AG10803 (cell line): ENCODE measurements at regions not wholly inside any gene's neighbourhood (a gene's known extent, or its start where the extent isn't known, plus 50 kb on each side); places are given as distances from the start of the nearest gene placed in this dataset.

Experiments
- DNase-seq: peaks from one replicate; pipeline ENCODE4 v3.0.0; 2010; ENCODE audit warnings: low read depth
- H3K4me3 ChIP-seq: 2 replicates; pipeline ENCODE4 v1.5.1; 2011; ENCODE audit warnings: mild to moderate bottlenecking, low read length, control low read depth
- CTCF ChIP-seq: conservative IDR thresholded peaks from 2 replicates; pipeline ENCODE4 v1.5.1; 2011; ENCODE audit warnings: mild to moderate bottlenecking, low read length, control low read depth, inconsistent platforms

GRCh38 chr3:147943265-147943945, 534.2 kb downstream of the ZIC1 start:
- no peak overlapping the region for H3K4me3 ChIP-seq
- peak; percentile 89 for DNase-seq
- TF ChIP-seq CTCF: no peak

GRCh38 chr3:147945968-147946519, 536.9 kb downstream of the ZIC1 start:
- peak overlapping the region; percentile 40 for H3K4me3 ChIP-seq
- peak; percentile 89 for DNase-seq
- peak; percentile 87 for TF ChIP-seq CTCF

DNA sequence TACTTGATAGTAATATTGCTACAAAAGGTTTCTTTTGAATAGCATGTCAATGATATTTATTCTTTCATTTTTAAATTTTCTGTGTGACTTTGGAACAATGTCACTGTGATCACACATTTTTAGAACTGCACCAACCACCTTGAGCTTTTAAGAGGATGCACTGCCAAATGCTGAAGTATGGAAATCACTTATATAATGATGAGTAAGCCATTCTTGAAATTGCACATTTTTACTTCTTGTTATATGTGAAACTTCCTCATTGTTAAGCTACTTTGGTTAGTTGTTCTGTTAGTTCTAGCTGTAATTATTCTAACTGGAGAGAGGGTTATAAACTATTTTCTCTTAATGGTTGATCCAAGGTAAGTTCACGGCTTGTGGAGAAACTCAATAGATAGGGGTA, 547.5 kb downstream of the ZIC1 start:
- TF ChIP-seq CTCF: no peak
- no peak for DNase-seq

GRCh38 chr3:147958754-147959153, 549.6 kb downstream of the ZIC1 start:
- no peak overlapping the region for H3K4me3 ChIP-seq
- no peak for DNase-seq
- TF ChIP-seq CTCF: no peak

More for the DNA sequence above, 547.5 kb downstream of the ZIC1 start:
- no peak overlapping the region for H3K4me3 ChIP-seq

DNA sequence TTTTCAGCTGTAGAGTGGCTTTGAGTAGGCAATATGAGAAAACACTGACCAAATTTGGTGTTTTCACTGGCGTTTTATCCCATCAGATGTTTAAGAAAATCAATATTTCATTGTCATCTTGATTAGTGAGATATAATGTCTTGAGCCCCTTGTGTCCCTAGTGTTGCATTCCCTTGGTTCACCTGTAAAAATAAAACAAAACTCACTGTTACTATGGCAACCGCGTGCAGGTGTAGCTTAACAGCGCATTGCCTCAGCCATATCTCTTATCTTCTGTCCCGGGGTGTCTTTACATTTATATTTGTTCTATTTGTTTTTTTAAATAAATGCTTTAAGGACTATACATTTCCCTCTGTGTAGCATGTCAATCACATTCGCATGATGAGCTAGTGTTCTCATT, 551.6 kb downstream of the ZIC1 start:
- no peak for TF ChIP-seq CTCF
- no peak for DNase-seq
- no peak overlapping the region for H3K4me3 ChIP-seq

- no peak for TF ChIP-seq CTCF
- DNase-seq: no peak
- H3K4me3 ChIP-seq: no peak overlapping the region
These were observed 553.4 kb downstream of the ZIC1 start for GRCh38 chr3:147962408-147963164.

DNA sequence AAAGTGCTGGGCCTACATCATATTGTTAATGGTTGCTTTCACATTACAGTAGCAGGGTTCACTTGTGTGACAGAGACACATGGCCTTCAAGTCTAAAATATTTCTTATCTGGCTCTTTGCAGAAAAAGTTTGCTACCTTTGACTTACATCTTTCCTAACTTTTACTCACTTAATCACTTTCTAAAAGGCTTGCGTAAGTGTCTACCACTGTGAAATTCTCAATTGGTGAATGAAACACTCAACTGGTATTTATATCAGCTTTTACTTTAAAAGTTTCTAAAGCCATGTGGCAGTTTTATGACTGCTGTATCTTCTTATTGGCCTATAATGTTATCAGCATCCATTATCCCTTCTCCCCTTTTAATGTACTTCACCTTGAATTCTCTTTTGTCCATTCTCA, 554.5 kb downstream of the ZIC1 start:
- no peak overlapping the region for H3K4me3 ChIP-seq
- TF ChIP-seq CTCF: no peak
- DNase-seq: peak; percentile 17
